Naive B cell (primary cell): ENCODE measurements at regions not wholly inside any gene's neighbourhood (a gene's known extent, or its start where the extent isn't known, plus 50 kb on each side); places are given as distances from the start of the nearest gene placed in this dataset.

Experiments
- ATAC-seq, 2 donors: fragments of 150-1000 bp; cut with Tn5 transposase; 2 replicates each; pipeline ENCODE4 v1.10.0; 2021; ENCODE audit warnings: low read depth in 2 of 2, mild to moderate bottlenecking in 2 of 2, moderate library complexity in 2 of 2
- DNase-seq: peaks from one replicate; pipeline ENCODE4 v3.0.0; 2022
- H3K27ac Mint-ChIP-seq, 6 donors: one replicate each; pipeline ENCODE4 v1.8.0; 2020 to 2022; ENCODE audit warnings: mild to moderate bottlenecking in 6 of 6, mixed read lengths in 6 of 6, moderate library complexity in 5 of 6, inconsistent platforms in 2 of 6
- H3K27me3 Mint-ChIP-seq, 3 donors: one replicate each; pipeline ENCODE4 v1.8.0; 2021 to 2022; ENCODE audit warnings: mixed read lengths in 3 of 3, mild to moderate bottlenecking in 1 of 3
- H3K36me3 Mint-ChIP-seq, 2 donors: one replicate each; pipeline ENCODE4 v1.8.0; 2020 to 2022; ENCODE audit warnings: mixed read lengths in 2 of 2, inconsistent platforms in 1 of 2, mild to moderate bottlenecking in 1 of 2
- H3K4me1 Mint-ChIP-seq, 3 donors: one replicate each; pipeline ENCODE4 v1.8.0; 2020 to 2022; ENCODE audit warnings: mixed read lengths in 3 of 3, inconsistent platforms in 1 of 3, mild to moderate bottlenecking in 1 of 3, moderate library complexity in 1 of 3
- H3K4me3 Mint-ChIP-seq, 8 donors: one replicate each; pipeline ENCODE4 v1.8.0; 2020 to 2022; ENCODE audit warnings: mild to moderate bottlenecking in 8 of 8, mixed read lengths in 8 of 8, moderate library complexity in 8 of 8, inconsistent platforms in 2 of 8
- H3K9me3 Mint-ChIP-seq, 7 donors: one replicate each; pipeline ENCODE4 v1.8.0; 2020 to 2022; ENCODE audit warnings: mixed read lengths in 7 of 7, mild to moderate bottlenecking in 5 of 7, inconsistent platforms in 2 of 7, moderate library complexity in 1 of 7

- peaks cover 0 to 10% (median 9%) of the 10 kb centered on the region in 3 donors for H3K27me3 Mint-ChIP-seq
- no peak for DNase-seq
- peaks cover 0 to 9% (median 4%) of the 10 kb centered on the region in 7 donors for H3K9me3 Mint-ChIP-seq
- no peak for ATAC-seq
- H3K4me1 Mint-ChIP-seq = no peaks in the 10 kb centered on the region
- no peak overlapping the region for H3K27ac Mint-ChIP-seq
- no peaks in the 10 kb centered on the region for H3K36me3 Mint-ChIP-seq
- H3K4me3 Mint-ChIP-seq = no peak overlapping the region
These were observed 76.6 kb upstream of the ASTN2 start for GRCh38 chr9:117491491-117491890.

GRCh38 chr9:117490199-117490598 is 75.3 kb upstream of the ASTN2 start:
- no peak for ATAC-seq

GRCh38 chr9:117488659-117489058 is 73.8 kb upstream of the ASTN2 start:
- no peak overlapping the region for H3K27ac Mint-ChIP-seq
- no peak overlapping the region for H3K4me3 Mint-ChIP-seq
- ATAC-seq (no peak), DNase-seq (no peak)
- H3K9me3 Mint-ChIP-seq = peaks cover 0 to 4% (median 0%) of the 10 kb centered on the region in 7 donors
- no peaks in the 10 kb centered on the region for H3K4me1 Mint-ChIP-seq
- no peaks in the 10 kb centered on the region for H3K36me3 Mint-ChIP-seq
- H3K27me3 Mint-ChIP-seq = peaks cover 8 to 17% (median 17%) of the 10 kb centered on the region in 3 donors

More at GRCh38 chr9:117490199-117490598, 75.3 kb upstream of the ASTN2 start:
- Mint-ChIP-seq H3K4me3 (no peak overlapping the region), H3K9me3 (peaks cover 0 to 4% (median 0%) of the 10 kb centered on the region in 7 donors), H3K27me3 (peaks cover 3 to 12% (median 10%) of the 10 kb centered on the region in 3 donors), H3K36me3 (no peaks in the 10 kb centered on the region), H3K27ac (no peak overlapping the region), H3K4me1 (no peaks in the 10 kb centered on the region)
- no peak for DNase-seq

GRCh38 chr9:117487555-117488175 is 72.8 kb upstream of the ASTN2 start:
- no peak for ATAC-seq
- peaks cover 0 to 4% (median 0%) of the 10 kb centered on the region in 7 donors for H3K9me3 Mint-ChIP-seq

GRCh38 chr9:117486426-117486825 is 71.6 kb upstream of the ASTN2 start:
- DNase-seq = no peak
- Mint-ChIP-seq H3K27ac (no peak overlapping the region), H3K36me3 (no peaks in the 10 kb centered on the region), H3K4me1 (no peaks in the 10 kb centered on the region), H3K4me3 (no peak overlapping the region), H3K9me3 (peaks cover 0 to 4% (median 0%) of the 10 kb centered on the region in 7 donors), H3K27me3 (peaks cover 8 to 17% (median 17%) of the 10 kb centered on the region in 3 donors)
- no peak for ATAC-seq

More at GRCh38 chr9:117487555-117488175, 72.8 kb upstream of the ASTN2 start:
- H3K27ac Mint-ChIP-seq = no peak overlapping the region
- H3K4me3 Mint-ChIP-seq = no peak overlapping the region
- DNase-seq = peak; percentile 1
- H3K4me1 Mint-ChIP-seq = no peaks in the 10 kb centered on the region
- H3K36me3 Mint-ChIP-seq = no peaks in the 10 kb centered on the region
- H3K27me3 Mint-ChIP-seq = peaks cover 8 to 17% (median 17%) of the 10 kb centered on the region in 3 donors

GRCh38 chr9:117485176-117485575 is 70.3 kb upstream of the ASTN2 start:
- ATAC-seq (no peak), DNase-seq (no peak)
- no peak overlapping the region for H3K4me3 Mint-ChIP-seq
- H3K4me1 Mint-ChIP-seq = no peaks in the 10 kb centered on the region
- H3K27me3 Mint-ChIP-seq = peaks cover 8 to 17% (median 17%) of the 10 kb centered on the region in 3 donors
- peaks cover 0 to 4% (median 0%) of the 10 kb centered on the region in 7 donors for H3K9me3 Mint-ChIP-seq
- H3K36me3 Mint-ChIP-seq = no peaks in the 10 kb centered on the region
- no peak overlapping the region for H3K27ac Mint-ChIP-seq

- DNase-seq (no peak), ATAC-seq (no peak)
- Mint-ChIP-seq H3K36me3 (no peaks in the 10 kb centered on the region), H3K4me1 (no peaks in the 10 kb centered on the region), H3K27me3 (peaks cover 8% of the 10 kb centered on the region in 3 donors), H3K9me3 (peaks cover 0 to 1% (median 0%) of the 10 kb centered on the region in 7 donors), H3K27ac (no peak overlapping the region), H3K4me3 (no peak overlapping the region)
These were observed 65.9 kb upstream of the ASTN2 start for GRCh38 chr9:117480729-117481128.

- H3K4me3 Mint-ChIP-seq = no peak overlapping the region
- peaks cover 0 to 4% (median 0%) of the 10 kb centered on the region in 7 donors for H3K9me3 Mint-ChIP-seq
- no peaks in the 10 kb centered on the region for H3K36me3 Mint-ChIP-seq
- H3K27ac Mint-ChIP-seq = no peak overlapping the region
- no peak for DNase-seq
- ATAC-seq = no peak
- H3K27me3 Mint-ChIP-seq = peaks cover 6 to 7% (median 6%) of the 10 kb centered on the region in 3 donors
- no peaks in the 10 kb centered on the region for H3K4me1 Mint-ChIP-seq
These were observed 65.4 kb upstream of the ASTN2 start for GRCh38 chr9:117480253-117480652.

- H3K27me3 Mint-ChIP-seq = peaks cover 0 to 2% (median 0%) of the 10 kb centered on the region in 3 donors
- H3K9me3 Mint-ChIP-seq = peaks cover 0 to 5% (median 0%) of the 10 kb centered on the region in 7 donors
- no peak overlapping the region for H3K27ac Mint-ChIP-seq
- no peaks in the 10 kb centered on the region for H3K4me1 Mint-ChIP-seq
- no peak for ATAC-seq
- no peak overlapping the region for H3K4me3 Mint-ChIP-seq
- H3K36me3 Mint-ChIP-seq = no peaks in the 10 kb centered on the region
- no peak for DNase-seq
These were observed 58.4 kb upstream of the ASTN2 start for GRCh38 chr9:117473293-117473692.

GRCh38 chr9:117470902-117471301 is 56.0 kb upstream of the ASTN2 start:
- no peaks in the 10 kb centered on the region for H3K4me1 Mint-ChIP-seq
- H3K9me3 Mint-ChIP-seq = peaks cover 0 to 5% (median 0%) of the 10 kb centered on the region in 7 donors
- no peaks in the 10 kb centered on the region for H3K36me3 Mint-ChIP-seq
- ATAC-seq (no peak), DNase-seq (no peak)
- no peak overlapping the region for H3K4me3 Mint-ChIP-seq
- H3K27ac Mint-ChIP-seq = no peak overlapping the region
- peaks cover 0 to 4% (median 2%) of the 10 kb centered on the region in 3 donors for H3K27me3 Mint-ChIP-seq

- H3K27me3 Mint-ChIP-seq = peaks cover 0 to 6% (median 4%) of the 10 kb centered on the region in 3 donors
- no peaks in the 10 kb centered on the region for H3K36me3 Mint-ChIP-seq
- H3K4me1 Mint-ChIP-seq = no peaks in the 10 kb centered on the region
- H3K27ac Mint-ChIP-seq = no peak overlapping the region
- H3K4me3 Mint-ChIP-seq = no peak overlapping the region
- ATAC-seq (no peak), DNase-seq (no peak)
- peaks cover 0 to 4% (median 2%) of the 10 kb centered on the region in 7 donors for H3K9me3 Mint-ChIP-seq
These were observed 55.6 kb upstream of the ASTN2 start for GRCh38 chr9:117470455-117470854.

GRCh38 chr9:117466111-117466510 is 51.3 kb upstream of the ASTN2 start:
- H3K27me3 Mint-ChIP-seq = peaks cover 0 to 6% (median 4%) of the 10 kb centered on the region in 3 donors
- H3K4me1 Mint-ChIP-seq = no peaks in the 10 kb centered on the region
- no peak overlapping the region for H3K4me3 Mint-ChIP-seq
- H3K36me3 Mint-ChIP-seq = no peaks in the 10 kb centered on the region
- DNase-seq = no peak
- ATAC-seq = no peak
- peak overlapping the region in 1 of 6 donors; percentile 64 for H3K27ac Mint-ChIP-seq
- H3K9me3 Mint-ChIP-seq = peaks cover 0 to 7% (median 0%) of the 10 kb centered on the region in 7 donors

GRCh38 chr9:117465706-117466105 is 50.8 kb upstream of the ASTN2 start:
- no peaks in the 10 kb centered on the region for H3K4me1 Mint-ChIP-seq
- DNase-seq (no peak), ATAC-seq (no peak)
- no peaks in the 10 kb centered on the region for H3K36me3 Mint-ChIP-seq
- H3K27ac Mint-ChIP-seq = peak overlapping the region in 1 of 6 donors; percentile 64
- no peak overlapping the region for H3K4me3 Mint-ChIP-seq
- peaks cover 0 to 7% (median 0%) of the 10 kb centered on the region in 7 donors for H3K9me3 Mint-ChIP-seq
- H3K27me3 Mint-ChIP-seq = peaks cover 0 to 6% (median 4%) of the 10 kb centered on the region in 3 donors

- DNase-seq = no peak
- Mint-ChIP-seq H3K4me3 (no peak overlapping the region), H3K27me3 (peaks cover 0 to 6% (median 4%) of the 10 kb centered on the region in 3 donors), H3K27ac (no peak overlapping the region), H3K9me3 (peaks cover 0 to 7% (median 0%) of the 10 kb centered on the region in 7 donors), H3K4me1 (no peaks in the 10 kb centered on the region), H3K36me3 (no peaks in the 10 kb centered on the region)
- no peak for ATAC-seq
These were observed 50.2 kb upstream of the ASTN2 start for GRCh38 chr9:117464941-117465616.
